NCI-H1436 treated with DMSO at 0.1 percent for 48 hours (cell line): ENCODE measurements at regions not wholly inside any gene's neighbourhood (a gene's known extent, or its start where the extent isn't known, plus 50 kb on each side); places are given as distances from the start of the nearest gene placed in this dataset.

Source experiments
- DNase-seq: peaks from one replicate; lab custom pipeline; 2025; lab: John Stamatoyannopoulos, UW

DNA sequence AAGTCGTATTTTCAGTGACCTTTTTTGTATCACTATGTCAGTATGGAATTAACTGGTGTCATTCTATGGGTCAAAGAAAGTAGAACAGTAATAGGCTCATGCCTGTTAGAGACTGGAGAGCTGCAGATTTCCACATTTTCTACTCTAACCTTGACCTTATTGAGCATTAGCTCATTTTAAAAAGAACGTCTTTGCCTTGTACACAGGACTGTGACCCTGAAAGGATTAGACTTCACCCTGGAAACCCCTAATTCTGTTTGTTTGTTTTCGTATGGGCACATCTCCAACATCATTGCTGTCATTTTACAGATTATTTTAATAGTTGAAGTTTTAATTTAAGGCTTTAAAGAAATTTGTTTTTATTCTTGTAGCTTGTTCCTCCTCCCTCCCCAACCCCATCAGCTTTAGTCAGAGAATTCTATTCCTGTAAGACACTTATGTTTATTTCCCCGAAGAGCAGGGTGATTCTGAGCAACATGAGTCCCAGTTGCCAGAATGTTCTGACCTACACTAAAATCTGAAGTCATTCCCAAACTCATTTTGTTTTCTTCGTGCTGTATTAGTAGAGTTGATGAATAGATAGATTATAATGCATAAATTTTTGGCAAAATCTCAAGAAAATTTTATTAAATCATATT is 451.3 kb downstream of the FOXG1 start:
- no peak for DNase-seq

DNA sequence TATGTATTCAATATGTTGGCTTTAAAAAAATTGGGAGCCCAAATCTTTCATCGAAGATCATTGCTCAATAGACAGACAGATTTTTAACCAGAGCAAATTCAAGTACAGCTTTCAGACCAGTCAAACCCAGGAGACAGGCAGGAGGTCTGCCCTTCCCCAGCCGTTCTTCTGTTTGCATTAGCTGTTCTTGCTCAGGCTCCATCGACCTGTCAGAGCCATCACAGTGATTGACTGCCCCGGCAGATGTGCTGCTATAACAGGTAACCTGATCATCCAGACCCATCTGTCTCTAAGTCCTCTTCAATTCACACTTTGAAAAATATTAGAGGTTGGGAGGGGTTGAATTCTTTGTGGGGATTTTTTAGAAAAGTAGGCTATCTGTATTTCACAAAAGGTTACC is 453.5 kb downstream of the FOXG1 start:
- DNase-seq, result no peak

DNA sequence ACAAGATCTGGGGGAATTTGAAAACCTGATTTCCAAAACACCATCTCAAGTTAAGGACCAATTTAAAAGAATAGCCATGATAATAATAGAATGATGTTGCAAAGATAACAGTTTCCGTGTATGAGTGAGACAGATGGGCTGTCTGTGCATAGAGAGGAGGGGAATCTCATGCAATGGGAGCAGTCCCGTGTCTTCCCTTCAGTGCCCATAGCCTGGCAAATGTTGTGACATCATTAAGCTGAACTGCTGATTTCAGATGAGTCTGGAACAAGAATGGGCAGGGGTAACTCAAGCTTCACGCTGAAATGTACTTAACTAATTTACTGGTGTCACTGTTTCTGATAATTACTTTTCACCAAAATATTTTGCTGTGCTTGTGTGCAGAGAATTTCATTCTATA is 454.0 kb downstream of the FOXG1 start:
- DNase-seq, result no peak

DNA sequence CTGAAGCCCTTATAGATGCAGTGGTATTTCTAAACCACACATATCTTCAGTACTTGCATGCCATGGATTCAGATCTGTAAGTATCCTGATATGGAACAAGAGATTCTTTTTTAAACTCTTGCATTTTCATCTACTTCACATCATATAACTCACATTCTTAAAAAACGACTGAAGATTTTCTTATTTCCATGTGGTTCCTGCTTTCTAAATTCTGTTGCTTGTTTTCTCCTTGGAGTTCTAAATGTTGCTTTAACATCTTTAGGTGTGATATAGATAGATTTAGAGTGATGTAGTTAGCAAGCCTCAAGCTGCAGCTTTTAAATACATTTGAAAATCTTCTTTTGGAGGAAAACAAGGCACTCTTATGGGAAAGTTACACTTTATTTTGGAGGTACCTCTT is 455.4 kb downstream of the FOXG1 start:
- no peak for DNase-seq

DNA sequence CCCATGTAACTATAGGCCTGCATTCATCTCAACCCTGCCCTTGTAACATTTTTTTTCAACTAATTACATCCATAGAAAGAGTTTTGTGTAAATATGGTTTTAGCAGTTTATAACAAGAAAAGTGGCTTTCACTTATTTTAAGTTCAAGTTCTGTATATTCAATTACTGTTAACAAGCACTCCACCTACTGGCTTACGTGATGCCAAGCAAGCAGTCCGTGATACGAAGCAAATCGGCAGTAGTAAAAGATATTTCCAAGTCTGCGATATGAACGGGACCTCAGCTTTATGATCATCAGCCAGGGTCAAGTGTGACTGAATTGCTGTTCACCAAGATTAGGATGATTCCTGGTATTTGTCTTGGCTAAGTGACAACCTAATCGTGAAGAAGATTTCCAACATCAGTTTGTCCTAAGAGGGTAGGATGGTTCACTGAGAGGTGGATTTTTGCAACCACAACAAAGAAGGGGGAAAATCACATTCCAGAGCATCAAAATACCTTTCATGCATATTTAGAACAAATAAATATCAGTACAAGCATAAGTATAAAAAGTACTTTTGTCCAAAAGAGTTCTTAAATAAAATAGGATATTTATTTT is 456.2 kb downstream of the FOXG1 start:
- no peak for DNase-seq

DNA sequence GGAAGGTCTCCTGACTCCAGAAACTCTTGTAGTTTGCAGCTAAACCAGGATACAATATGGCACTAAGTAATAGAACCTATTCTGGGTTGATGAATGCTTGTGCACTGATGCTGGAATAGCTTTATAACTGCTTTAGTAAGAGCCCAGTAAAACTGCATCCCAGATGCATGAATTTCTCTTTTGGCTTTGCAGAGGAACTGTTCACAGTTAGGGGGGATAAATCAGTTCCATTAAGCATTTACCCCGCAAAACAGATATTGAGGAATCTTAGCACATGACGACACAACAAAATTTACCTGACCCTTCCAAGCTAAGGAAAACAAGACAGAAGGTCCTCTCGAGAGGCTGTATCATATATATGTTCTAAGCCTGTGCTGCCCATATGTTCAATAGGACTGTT is 457.4 kb downstream of the FOXG1 start:
- no peak for DNase-seq

DNA sequence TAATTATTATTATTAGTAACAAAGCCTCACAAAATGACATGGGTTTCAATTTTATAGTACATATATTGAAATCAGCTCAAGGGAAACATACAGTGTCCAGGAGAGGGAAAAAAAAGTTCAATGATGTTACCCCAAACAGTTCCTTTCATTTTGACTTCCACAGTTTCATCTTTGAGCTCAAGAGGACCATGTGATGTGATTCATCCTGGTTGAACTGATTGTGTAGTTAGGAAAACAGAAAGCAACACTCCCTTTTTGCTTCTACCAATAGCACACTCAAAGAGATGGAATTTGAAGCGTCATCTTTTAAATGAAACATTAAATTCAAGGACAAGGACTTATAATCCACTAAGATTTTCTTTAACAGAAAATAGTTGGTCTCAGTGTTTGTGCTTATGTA is 461.0 kb downstream of the FOXG1 start:
- DNase-seq, result no peak

DNA sequence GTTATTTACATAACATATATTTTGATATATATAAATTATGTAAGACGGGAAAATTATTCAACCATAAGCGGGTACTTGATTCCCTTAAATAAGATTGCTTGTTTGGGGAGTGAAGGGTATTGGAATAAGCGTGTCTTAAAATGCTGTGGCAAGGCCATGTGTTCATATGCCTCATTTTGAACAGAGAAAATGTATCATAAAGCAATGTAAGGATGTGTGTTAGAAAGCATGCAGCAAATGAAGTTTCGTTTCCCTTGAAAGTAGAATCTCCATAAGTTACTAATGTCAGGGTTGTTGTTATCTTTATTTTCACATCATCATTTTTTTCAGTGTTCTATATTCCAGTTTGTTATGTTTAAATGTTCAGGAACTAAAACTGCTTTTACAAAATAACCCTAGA is 465.6 kb downstream of the FOXG1 start:
- no peak for DNase-seq

DNA sequence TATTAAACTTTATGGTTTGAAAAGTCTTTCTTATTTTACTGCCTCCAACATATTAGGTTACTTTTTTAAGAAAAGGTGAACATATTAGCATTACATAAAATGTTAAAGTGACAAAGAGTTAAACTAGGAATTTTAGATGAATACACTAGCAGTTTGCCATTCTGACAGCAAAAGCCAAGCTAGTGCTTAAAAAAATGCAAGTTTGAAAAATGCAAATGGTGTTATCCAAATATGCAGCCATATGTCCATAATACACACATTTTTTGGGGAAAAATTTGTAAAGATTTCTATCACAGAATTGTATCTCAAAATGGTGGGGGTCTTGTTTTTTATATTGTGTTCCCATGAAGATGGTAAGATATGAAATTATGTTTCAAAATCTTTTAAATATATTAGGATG is 466.1 kb downstream of the FOXG1 start:
- DNase-seq, result no peak

DNA sequence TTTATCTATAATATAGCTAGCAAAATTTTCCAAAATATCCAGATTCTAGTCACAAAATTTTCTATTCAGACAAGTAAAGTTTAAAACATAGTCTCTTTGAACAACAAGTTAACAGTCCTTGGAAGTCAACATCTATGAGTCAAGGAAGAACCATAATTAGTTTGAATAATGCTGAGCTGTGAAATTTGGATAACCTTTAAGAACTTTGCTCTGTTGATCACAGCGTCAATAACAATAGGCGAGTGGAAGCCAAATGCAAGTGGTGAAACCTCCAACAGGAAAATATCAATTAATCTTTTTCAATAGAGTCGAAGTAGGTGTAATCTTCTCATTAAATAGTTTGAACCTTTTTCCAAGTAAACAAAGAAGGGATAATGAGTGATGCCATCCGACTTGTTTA is 466.6 kb downstream of the FOXG1 start:
- DNase-seq, result no peak

DNA sequence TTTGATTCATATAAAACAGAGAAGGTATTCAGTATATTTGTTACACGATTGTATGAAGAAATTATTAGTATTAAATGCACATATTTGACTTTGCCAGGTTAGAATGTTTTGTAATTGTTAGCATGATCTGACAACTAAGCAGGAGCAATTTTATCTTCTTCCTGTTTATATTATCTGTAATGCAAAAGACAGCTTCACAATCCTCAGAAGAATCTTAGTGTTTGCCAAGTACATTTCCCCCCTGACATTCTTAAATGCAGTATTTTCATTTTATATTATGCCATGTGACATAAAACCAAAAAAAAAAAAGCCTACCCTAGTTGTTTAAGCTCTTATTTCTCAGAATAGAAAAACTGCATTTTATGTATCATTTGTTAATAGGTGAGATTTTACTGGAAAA is 469.4 kb downstream of the FOXG1 start:
- no peak for DNase-seq

DNA sequence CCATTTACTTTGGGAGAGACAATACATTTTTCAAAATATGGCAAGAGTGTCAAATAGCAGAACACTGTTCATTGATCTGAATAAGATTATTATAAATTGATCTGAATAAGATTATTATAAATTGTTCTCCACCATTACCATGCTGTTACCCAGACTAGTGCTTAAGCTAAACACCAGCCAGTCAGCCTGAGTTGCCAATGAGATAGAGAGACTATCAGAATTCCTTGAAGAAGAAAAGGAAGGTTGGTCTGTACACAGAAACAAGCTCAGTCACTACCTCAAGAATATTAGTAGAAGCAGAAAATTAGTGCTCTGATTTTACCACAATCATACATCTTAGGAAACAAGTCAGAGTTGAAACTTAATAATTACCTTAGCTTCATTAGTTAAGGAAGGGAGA is 469.8 kb downstream of the FOXG1 start:
- no peak for DNase-seq

DNA sequence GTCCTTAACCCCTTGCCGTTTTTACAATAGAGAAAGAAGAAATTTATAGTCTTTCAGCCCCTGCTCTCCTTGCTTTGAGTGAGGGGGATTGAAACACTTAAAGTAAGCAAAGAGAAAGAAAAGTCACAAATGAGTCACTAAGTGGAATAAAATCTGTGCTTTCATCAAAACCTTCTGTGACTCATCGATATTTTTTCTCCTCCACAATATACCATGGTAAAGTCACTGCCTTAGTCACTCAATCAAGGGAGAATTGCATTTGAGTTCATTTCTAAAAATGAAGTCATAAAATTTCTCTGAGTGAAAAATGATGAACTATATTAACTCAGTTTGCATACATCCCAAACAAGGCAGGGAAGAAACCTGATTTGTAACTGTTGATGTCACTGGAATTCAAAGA is 470.3 kb downstream of the FOXG1 start:
- DNase-seq, result no peak

DNA sequence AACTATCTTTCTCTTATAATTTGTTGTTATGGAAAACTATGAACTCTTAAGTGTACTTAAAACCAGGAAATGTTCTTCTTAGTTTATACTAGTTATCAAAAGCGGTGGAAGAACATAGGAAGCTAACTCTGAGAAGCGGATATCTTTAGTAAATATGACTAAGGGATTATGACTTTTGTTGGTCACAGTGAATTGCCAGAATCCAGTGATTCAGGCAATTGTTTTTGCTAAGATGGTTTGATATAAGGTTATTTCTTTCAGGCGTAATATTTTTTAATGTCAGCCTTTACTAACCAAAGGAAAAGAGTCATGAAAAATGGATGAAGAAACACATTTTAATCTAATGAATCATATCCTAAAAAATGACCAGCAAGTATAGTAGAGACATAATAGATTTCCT is 473.5 kb downstream of the FOXG1 start:
- DNase-seq, result no peak

DNA sequence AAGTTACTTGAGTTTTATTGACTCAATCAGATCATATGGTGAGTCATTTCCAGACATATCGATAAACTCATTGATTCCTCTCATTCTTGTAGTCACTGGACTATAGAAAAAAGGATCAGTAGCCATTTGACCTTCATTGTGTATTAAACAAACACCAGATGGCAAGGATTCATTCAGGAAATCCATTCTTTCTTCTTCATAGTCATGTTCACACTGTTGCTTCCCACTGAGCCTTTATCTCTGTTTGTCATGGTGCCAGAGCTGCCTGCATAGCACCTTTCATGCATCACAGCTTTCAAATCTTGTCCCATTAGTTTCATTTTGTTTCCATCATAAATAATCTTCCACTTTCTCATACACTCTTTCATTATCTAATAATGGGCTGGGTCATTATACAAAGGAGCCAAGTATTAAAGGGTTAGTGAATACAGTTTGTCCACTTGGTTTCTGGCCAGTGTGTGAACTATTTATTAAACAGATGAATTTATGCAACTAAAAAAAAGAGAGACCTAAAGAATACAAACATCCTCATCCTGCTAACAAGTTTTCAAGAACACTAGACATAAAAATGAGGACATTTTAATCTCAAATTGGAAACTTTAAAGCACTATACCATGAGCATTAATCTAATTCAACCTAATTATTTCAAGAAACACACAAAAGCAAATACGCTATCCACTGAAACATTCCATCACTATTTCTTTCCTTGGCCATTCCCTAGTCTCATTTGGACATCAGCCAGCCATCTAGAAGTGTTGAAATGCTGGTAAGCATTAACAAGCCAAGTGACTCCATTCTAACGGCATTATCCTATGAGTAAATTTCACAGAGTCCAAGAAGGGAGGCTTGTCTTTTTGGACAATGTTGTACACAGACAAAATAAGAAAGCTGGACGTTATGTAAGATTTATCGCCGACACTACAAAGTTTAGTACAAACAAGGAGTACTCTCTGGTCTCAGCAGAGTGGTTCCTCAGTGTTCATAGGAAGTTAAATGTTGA is 476.5 kb downstream of the FOXG1 start:
- no peak for DNase-seq

DNA sequence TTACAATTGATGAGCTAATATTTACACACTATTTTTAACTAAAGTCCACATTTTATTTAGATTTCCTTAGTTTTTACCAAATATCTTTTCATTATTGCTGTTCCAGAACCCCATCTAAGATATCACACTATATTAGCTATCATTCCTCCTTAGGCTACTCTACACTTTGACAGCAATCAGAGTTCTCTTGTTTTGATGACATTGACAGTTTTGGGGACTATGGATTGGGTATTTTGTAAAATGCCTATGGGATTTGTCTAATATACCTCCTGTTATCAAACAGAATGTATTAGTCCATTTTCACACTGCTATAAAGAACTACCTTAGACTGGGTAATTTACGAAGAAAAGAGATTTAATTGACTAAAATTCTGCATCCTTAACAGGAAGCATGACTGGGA is 489.1 kb downstream of the FOXG1 start:
- no peak for DNase-seq

DNA sequence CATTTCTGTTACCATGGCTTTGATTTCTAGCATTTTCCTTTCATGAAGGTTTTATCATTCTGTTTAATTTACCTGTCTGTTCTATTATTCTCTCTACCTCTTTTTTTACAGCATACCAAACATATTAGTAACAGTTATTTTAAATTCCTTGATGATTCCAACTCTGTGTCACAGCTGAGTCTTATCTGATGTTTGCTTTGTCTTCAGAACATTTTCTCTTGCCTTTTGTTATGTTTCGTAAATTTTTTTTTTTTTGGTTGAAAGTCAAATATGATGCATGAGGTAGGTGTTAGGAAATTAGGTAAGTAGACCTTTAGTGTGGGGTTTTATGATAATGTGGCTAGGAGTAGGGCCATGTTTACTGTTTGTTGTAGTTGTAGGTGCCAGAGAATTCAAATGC is 496.4 kb downstream of the FOXG1 start:
- no peak for DNase-seq

DNA sequence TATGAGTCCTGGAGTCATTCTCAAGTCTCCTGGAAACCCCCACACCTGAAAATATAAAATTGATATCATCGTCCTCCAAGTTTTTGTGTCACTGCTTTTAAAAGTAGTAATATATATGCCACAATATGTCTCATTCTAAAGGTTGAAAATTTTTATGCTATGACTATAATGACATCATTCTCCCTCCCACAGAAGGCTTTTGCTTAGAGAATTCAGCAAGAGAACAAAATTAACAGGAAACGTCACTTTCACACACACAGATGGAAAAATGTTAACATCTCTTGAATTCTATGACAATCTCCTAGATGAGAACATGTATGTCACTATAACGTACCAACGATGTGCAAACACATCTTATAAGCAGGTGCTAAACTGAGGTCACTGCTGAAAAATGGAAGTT is 498.3 kb downstream of the FOXG1 start:
- DNase-seq, result no peak

DNA sequence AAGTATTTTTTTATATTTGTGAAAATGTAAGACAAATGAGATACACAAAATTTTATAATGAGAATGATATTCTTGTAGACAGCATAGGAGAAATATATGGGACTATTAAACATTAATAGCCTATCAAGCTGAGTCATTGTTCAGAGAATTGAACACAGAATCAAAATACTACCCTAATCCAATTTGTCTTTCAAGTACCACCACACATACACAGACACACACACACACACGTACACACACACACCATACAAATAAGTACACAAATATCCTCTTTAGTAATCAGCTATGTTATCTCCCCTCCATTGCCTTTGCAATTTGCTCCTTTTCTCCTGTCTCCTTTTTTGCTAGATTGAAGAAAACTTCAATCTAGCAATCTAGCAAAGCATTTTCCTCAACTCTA is 499.3 kb downstream of the FOXG1 start:
- no peak for DNase-seq

DNA sequence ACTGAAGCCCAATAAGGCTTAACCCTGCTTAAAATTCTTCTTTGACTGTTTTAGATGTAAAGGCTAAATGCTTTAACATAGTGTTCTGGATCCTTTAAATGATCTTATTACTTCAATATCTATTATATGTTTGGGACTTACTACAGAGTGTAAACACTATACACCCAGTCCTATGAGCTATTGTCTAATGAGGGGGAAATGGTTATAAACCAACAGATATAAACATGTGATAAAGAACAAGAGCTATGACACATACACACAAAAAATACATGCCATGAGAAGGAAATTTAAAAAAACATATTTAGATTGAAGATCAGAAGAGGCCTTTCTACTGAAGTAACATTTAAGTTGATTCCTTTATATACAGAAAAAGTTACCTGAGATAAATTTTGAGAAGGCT is 505.1 kb downstream of the FOXG1 start:
- DNase-seq, result no peak

DNA sequence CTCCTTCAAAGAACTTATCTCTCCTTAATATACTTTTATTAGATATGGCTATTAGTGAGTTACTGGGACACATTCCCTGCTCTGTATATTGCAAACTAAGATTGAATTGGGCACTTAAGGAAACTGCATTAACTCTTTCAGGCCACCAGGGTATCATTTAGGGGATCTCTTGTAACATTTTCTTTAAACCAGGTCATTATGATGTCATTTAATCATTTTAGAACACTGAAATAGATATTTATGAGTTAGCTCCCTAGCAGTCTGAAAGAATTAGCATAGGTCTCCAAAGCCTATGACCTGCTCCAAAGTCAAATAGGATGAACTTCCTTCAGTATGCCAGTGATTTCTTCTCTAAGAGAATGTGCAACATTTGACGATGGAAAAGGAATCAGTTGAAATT is 506.9 kb downstream of the FOXG1 start:
- DNase-seq, result no peak

DNA sequence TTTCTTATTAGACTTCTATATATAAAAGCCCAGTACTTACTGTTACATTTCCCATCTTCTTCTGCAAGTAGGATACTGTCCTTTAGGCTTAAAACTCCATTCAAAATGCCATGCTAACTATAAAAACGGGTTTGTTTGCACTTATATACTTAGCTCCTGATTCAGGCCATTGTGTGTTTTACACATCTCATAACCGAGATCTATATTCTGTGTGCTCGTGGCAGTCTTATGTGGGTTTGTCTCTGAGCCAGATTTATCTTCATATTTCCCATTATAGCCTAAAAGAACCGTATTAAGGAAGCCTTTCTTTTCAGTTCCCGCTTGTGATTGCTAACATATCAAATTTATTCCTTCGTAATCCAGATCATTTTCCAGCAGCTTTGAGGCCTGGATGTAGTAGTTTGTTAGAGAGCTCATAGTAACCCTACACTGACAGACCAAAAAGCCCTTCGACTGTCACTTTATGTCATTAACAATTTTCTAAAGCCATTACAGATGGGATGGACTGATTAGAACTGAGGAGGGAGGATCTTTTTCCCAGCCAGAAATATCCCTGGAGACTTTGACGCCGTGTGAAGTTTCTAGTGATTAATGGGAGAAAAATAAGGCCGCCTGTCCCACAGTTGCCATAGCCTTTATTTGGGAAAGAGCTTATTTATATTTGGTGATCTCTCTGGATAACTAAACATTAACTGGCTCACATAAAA is 508.5 kb downstream of the FOXG1 start:
- no peak for DNase-seq
